Ishikawa (cell line): ENCODE measurements at regions not wholly inside any gene's neighbourhood (a gene's known extent, or its start where the extent isn't known, plus 50 kb on each side); places are given as distances from the start of the nearest gene placed in this dataset.

ENCODE experiments used
- CEBPB ChIP-seq: IDR thresholded peaks from 2 replicates; pipeline ENCODE4 v1.6.1; 2012
- CREB1 ChIP-seq: IDR thresholded peaks from 2 replicates; pipeline ENCODE4 v1.6.1; 2012; ENCODE audit warnings: low read depth
- EGR1 ChIP-seq: IDR thresholded peaks from 2 replicates; pipeline ENCODE4 v1.6.1; 2012
- EP300 ChIP-seq: IDR thresholded peaks from 2 replicates; pipeline ENCODE4 v1.6.1; 2012; ENCODE audit warnings: borderline replicate concordance
- FOXM1 ChIP-seq: IDR thresholded peaks from 2 replicates; pipeline ENCODE4 v1.6.1; 2012; ENCODE audit warnings: low read depth, borderline replicate concordance
- MAX ChIP-seq: IDR thresholded peaks from 2 replicates; pipeline ENCODE4 v1.6.1; 2012
- NFIC ChIP-seq: IDR thresholded peaks from 2 replicates; pipeline ENCODE4 v1.6.1; 2012
- RAD21 ChIP-seq: IDR thresholded peaks from 2 replicates; pipeline ENCODE4 v1.6.1; 2012; ENCODE audit warnings: low read depth
- REST ChIP-seq: IDR thresholded peaks from 2 replicates; pipeline ENCODE4 v1.6.1; 2012; ENCODE audit warnings: low read depth, mild to moderate bottlenecking
- TAF1 ChIP-seq: IDR thresholded peaks from 2 replicates; pipeline ENCODE4 v1.6.1; 2012; ENCODE audit warnings: low read depth, mild to moderate bottlenecking
- TCF12 ChIP-seq: IDR thresholded peaks from 2 replicates; pipeline ENCODE4 v1.6.1; 2012; ENCODE audit warnings: low read depth
- TEAD4 ChIP-seq: IDR thresholded peaks from 2 replicates; pipeline ENCODE4 v1.6.1; 2012
- YY1 ChIP-seq: IDR thresholded peaks from 2 replicates; pipeline ENCODE4 v1.6.1; 2012; ENCODE audit warnings: low read depth
- ZBTB7A ChIP-seq: IDR thresholded peaks from 2 replicates; pipeline ENCODE4 v1.6.1; 2012; ENCODE audit warnings: low read depth

- TF ChIP-seq REST = no peak
- TF ChIP-seq CEBPB = no peak
- TF ChIP-seq EP300 = no peak
- no peak for TF ChIP-seq TAF1
- TF ChIP-seq NFIC = no peak
- TF ChIP-seq FOXM1 = no peak
- TF ChIP-seq MAX = no peak
- TF ChIP-seq RAD21 = no peak
- TF ChIP-seq ZBTB7A = no peak
- no peak for TF ChIP-seq CREB1
- TF ChIP-seq YY1 = no peak
- no peak for TF ChIP-seq TEAD4
- no peak for TF ChIP-seq TCF12
- TF ChIP-seq EGR1 = no peak
These were observed 340.0 kb upstream of the GALNTL6 start for GRCh38 chr4:171473155-171473554.
